GM12872 (cell line): ENCODE measurements at regions not wholly inside any gene's neighbourhood (a gene's known extent, or its start where the extent isn't known, plus 50 kb on each side); places are given as distances from the start of the nearest gene placed in this dataset.

Experiments used
- TF ChIP-seq, protein P1 (sequence below): IDR thresholded peaks from 3 replicates; pipeline ENCODE4 v1.5.1; 2011; ENCODE audit warnings: low read depth, mild to moderate bottlenecking, low read length, moderate library complexity; ENCODE audit not compliant: insufficient read depth

DNA sequence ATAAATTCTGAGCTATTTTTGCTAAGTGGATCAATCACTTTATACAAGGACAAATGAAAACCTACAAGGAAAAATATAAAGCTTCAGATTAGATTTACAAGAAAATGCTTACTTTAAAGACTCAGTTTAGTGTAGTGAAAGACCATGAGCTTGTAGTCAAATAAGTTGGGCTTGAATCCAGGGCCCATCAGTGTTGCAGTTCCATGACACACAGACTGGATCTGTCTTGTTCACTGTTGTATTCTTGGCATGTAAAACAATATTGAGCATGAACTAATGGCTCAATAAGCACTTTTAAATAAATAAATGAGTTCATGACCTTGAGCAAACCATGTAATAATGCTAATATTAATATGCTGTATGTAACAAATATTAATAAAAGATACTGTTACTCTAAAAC, 164.6 kb upstream of the KCND2 start:
- TF ChIP-seq, protein P1, sequence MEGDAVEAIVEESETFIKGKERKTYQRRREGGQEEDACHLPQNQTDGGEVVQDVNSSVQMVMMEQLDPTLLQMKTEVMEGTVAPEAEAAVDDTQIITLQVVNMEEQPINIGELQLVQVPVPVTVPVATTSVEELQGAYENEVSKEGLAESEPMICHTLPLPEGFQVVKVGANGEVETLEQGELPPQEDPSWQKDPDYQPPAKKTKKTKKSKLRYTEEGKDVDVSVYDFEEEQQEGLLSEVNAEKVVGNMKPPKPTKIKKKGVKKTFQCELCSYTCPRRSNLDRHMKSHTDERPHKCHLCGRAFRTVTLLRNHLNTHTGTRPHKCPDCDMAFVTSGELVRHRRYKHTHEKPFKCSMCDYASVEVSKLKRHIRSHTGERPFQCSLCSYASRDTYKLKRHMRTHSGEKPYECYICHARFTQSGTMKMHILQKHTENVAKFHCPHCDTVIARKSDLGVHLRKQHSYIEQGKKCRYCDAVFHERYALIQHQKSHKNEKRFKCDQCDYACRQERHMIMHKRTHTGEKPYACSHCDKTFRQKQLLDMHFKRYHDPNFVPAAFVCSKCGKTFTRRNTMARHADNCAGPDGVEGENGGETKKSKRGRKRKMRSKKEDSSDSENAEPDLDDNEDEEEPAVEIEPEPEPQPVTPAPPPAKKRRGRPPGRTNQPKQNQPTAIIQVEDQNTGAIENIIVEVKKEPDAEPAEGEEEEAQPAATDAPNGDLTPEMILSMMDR: no peak

DNA sequence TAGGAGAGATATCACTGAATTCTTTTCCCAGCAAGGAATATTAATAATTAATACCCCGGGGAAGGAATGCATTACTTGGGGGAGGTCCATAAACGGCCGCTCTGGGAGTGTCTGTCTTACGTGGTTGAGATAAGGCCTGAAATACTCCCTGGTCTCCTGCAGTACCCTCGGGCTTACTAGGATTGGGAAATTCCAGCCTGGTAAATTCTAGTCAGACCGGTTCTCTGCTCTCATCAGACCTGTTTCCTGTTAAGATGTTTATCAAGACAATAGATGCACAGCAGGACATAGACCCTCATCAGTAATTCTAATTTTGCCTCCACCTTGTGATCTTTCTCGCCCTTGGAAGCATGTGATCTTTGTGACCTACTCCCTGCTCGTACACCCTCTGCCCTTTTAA, 162.8 kb upstream of the KCND2 start:
- TF ChIP-seq, protein P1: no peak

DNA sequence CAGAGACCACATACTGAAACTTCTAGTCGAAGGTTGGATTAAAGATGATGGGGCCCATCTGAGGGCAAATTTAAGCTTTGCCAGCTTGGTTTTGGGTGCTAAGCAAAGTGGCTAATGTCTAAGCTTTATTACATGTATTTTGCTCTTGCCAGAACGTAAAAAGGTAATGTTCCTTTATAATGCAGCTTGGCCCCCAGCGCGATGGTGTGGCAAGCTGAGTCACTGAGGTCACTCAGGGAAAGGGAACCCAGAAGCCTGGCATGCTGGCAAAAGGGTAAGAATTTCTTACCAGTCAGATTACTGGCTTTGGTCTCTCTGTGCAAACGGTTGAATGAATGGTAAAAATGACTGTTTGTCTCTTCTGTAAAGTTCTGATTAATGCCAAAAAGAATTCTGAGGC, 158.3 kb upstream of the KCND2 start:
- TF ChIP-seq, protein P1: no peak

DNA sequence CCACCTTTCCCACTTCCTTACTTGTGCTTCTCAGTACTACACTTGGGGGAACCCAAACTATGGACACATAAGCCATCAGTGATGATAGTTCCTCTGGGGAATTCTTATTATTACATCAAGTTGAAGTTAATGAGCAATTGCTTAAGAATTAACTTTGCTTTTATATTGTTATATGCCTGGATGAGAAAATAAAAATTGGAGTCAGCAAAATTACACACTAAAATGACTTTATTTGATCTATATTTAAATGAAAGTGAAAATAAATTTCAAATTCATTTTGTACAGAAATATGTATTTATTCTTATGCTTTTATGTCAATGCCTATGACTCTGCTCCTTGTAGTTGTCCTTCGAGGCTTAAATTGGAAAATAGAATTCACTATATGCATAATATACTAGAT, 149.4 kb upstream of the KCND2 start:
- TF ChIP-seq, protein P1: no peak

DNA sequence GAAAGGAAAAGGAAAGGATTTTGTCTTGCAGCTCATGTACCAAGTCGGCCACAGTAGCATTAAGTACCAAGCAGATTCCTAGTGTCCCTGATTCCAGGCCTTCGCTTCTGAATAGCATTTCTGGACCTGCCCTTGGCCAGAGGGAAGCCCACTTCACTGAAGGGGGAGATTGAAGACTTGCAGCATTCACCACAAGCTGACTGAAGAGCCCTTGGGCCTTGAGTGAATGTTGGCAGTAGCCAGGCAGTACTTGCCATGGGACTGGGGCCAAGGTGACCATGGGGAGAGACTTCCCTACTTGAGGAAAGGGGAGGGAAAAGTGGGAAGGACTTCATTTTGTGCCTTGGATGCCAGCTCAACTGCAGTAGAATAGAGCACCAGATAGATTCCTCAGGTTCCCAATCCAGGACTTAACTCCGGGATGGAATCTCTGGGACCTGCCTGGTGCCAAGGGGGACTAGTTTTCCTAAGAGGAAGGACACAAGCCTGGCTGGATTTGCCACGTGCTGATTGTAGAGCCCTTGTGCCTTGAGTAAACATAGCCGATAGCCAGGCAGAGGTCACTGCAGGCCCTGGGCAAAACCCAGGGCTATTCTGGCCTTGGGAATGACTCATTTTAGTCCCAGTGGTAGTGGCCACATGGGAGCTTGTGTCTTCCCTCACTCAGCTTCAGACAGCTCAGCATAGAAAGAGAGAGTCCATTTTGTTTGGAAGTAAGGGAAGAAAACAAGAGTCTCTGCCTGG, 141.7 kb upstream of the KCND2 start:
- TF ChIP-seq, protein P1: no peak

DNA sequence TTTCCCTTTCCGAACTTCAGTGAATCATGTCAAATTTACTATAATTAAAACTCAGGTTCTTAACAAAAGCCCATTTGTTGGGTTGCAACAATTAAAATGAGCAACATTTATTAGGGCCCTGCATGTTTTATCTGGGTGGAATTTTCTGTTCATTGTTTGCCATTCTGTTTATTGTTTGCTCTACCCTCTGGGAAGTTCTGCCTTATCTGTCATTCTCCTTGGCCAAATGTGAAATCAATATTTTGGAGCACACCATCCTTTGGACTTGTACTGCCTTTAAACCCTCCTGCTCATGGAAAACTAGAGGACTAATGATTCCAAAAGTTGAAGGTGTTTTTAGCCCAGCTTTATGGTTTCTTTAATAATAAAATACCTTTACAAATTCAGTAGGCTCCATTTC, 134.5 kb upstream of the KCND2 start:
- TF ChIP-seq, protein P1: no peak

DNA sequence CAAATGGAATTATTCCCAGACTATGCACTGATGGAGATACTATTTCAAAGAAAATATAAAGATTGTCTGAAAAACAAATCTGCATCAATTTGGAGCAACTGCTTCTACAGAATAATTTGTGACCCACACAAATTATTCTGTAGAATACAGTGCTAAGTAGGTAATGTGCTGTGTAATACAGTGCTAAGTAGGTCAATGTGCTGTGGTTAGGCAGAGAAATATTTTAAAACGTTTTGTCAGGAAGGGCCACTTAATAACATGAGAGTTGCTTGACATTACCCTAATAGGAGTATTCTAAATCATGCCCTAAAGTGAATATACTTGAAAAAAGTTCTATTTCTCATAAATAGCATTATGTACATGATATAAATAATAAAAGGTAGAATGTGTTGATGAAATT, 116.5 kb upstream of the KCND2 start:
- TF ChIP-seq, protein P1: no peak
